ENCODE measurements at regions not wholly inside any gene's neighbourhood (a gene's known extent, or its start where the extent isn't known, plus 50 kb on each side); places are given as distances from the start of the nearest gene placed in this dataset.

DNA sequence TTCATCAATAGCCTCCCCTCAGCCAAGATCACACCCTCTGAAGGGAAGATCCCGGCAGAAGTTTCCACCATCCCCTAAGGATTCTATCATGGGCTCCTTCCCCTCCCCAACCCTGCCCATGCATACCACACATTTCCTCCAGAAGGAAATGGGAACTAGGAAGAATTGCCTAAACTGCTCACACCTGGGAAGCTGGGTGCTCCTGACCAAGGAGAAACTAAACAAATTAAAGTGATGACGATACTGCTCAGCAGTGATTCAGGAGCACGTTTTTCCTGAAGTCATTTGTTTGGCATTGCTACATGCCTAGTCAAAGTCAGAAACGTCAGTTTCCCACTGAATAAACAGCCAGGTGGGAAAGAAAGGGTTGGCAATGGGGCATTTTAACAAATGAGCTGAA is 136.1 kb upstream of the CDYL start:
- H3K4me3 ChIP-seq = no peak overlapping the region
- TF ChIP-seq, protein P1, sequence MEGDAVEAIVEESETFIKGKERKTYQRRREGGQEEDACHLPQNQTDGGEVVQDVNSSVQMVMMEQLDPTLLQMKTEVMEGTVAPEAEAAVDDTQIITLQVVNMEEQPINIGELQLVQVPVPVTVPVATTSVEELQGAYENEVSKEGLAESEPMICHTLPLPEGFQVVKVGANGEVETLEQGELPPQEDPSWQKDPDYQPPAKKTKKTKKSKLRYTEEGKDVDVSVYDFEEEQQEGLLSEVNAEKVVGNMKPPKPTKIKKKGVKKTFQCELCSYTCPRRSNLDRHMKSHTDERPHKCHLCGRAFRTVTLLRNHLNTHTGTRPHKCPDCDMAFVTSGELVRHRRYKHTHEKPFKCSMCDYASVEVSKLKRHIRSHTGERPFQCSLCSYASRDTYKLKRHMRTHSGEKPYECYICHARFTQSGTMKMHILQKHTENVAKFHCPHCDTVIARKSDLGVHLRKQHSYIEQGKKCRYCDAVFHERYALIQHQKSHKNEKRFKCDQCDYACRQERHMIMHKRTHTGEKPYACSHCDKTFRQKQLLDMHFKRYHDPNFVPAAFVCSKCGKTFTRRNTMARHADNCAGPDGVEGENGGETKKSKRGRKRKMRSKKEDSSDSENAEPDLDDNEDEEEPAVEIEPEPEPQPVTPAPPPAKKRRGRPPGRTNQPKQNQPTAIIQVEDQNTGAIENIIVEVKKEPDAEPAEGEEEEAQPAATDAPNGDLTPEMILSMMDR (IDR thresholded peaks at IDR 0.05) = no peak
- DNase-seq = no peak
- no peaks in the 10 kb centered on the region for H3K9me3 ChIP-seq
- H3K27ac ChIP-seq = no peak overlapping the region
- H3K27me3 ChIP-seq (ENCODE audit: low read depth) = no peaks in the 10 kb centered on the region
- no peaks in the 10 kb centered on the region for H3K4me1 ChIP-seq
- intact Hi-C loops (cut with DNase I) = no loop called here
- H3K36me3 ChIP-seq = no peaks in the 10 kb centered on the region
- ATAC-seq = no peak

DNA sequence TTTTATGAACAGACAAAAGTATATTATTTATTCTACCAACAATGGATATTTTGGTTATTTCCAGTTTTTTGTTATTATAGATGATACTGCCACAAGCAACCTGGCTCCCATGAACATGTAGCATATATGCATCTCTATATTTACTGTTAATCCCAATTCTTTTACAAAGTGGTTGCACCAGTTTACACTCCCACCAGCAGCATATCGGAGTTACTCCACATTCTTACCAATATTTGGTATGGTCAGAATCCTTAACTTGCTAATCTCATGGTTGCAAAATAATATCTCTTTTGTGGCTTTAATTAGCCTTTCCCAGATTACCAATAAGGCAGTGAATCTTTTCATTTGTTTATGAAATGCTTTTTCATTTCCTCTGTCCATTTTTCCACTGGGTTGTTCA is 137.6 kb upstream of the CDYL start:
- ATAC-seq (no peak), DNase-seq (no peak)
- no peaks in the 10 kb centered on the region for H3K36me3 ChIP-seq
- intact Hi-C loops (cut with DNase I) = no loop called here
- H3K9me3 ChIP-seq = no peaks in the 10 kb centered on the region
- no peaks in the 10 kb centered on the region for H3K27me3 ChIP-seq (ENCODE audit: low read depth)
- no peak overlapping the region for H3K4me3 ChIP-seq
- TF ChIP-seq, protein P1 (IDR thresholded peaks at IDR 0.05) = no peak
- H3K27ac ChIP-seq = no peak overlapping the region
- H3K4me1 ChIP-seq = no peaks in the 10 kb centered on the region

DNA sequence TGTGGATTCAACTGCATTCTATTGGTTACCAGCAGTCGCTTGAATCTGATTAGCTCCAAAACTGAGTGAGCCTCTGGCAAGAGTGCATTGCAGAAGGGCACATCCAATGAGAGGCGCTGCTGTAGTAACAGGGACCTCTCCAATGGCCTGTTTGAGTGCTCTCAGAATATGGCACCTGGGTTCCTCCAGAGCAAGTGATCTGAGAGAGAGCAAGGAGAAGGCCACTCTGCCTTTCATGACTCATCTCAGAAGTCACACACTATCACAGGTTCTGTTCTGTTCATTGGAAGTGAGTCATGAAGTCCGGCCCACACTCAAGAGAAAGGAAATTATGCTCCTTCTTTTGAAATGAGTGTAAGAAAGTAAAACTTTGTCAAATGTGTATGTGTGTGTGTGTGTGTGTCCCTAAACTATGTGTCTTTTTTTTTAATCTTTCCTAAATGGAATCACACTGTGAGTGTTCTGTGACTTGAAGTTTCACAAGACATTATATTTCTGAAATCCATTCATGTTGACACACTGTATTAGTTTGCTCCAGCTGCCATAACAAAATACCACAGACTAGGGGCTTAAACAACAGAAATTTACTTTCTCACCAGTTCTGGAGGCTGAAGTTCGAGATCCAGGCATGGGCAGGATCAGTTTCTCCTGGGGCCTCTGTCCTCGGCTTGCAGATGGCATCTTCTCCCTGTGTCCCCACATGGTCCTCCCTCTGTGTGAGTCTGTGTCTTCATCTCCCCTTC is 138.3 kb upstream of the CDYL start:
- H3K27ac ChIP-seq = no peak overlapping the region
- H3K9me3 ChIP-seq = no peaks in the 10 kb centered on the region
- H3K27me3 ChIP-seq (ENCODE audit: low read depth) = no peaks in the 10 kb centered on the region
- H3K36me3 ChIP-seq = no peaks in the 10 kb centered on the region
- no peak overlapping the region for H3K4me3 ChIP-seq
- ATAC-seq (no peak), DNase-seq (no peak)
- TF ChIP-seq, protein P1 (IDR thresholded peaks at IDR 0.05) = no peak
- intact Hi-C loops (cut with DNase I) = no loop called here
- H3K4me1 ChIP-seq = no peaks in the 10 kb centered on the region

DNA sequence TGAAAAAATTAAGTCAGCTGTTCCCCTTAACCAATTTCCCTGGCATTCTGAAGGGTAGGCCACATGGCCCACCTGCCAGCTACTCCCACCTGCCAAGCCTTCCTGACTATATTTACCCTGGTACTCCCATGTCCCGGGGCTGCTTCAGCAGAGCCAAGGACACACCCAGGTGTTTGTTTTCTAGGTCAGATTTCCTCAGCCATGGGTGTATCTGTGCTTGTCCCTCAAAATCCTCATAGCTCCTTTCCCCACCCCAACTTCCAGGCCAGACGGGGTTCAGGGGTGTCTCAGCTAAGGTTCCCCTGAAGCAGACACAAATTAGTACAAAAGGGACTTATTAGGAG is 139.4 kb upstream of the CDYL start:
- H3K4me1 ChIP-seq = no peaks in the 10 kb centered on the region
- no peak overlapping the region for H3K4me3 ChIP-seq
- H3K9me3 ChIP-seq = no peaks in the 10 kb centered on the region
- no peak overlapping the region for H3K27ac ChIP-seq
- intact Hi-C loops (cut with DNase I) = no loop called here
- no peaks in the 10 kb centered on the region for H3K36me3 ChIP-seq
- no peak for ATAC-seq
- DNase-seq = no peak
- H3K27me3 ChIP-seq (ENCODE audit: low read depth) = no peaks in the 10 kb centered on the region
- TF ChIP-seq, protein P1 (IDR thresholded peaks at IDR 0.05) = no peak

DNA sequence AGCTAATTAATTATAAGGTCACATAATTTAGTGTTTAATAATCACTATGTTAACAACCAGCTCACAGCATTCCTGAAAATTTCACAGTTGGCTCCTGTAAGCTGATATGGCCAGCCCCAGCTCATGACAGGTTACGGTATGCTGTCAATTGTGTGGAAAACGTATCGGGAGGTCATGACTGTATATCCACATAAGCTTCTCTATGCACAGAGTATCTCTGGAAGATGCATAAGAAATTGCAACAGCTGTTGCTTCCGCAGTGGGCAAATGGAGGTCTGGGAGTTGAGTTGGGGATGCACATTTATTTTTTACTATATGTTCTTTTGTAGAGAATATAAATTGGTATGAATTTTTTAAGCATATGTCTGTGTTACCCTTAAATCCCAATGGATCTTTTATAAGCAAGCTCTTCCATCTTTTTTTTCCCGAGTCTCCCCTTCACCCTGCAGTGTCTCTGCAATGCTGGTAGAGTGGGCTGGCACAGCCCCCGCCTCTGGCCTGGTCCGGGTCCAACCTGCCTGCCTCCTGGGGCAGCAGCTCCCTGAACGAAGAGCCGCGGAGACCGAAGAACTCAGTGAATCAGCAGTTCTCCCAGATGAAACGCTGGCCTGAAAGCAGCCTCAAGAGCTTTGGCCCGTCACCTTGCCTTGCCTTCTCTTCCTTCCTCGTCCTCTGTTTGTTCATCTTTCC is 139.9 kb upstream of the CDYL start:
- DNase-seq (no peak), ATAC-seq (no peak)
- Histone ChIP-seq H3K4me3 (no peak overlapping the region), H3K27me3 (ENCODE audit: low read depth) (no peaks in the 10 kb centered on the region), H3K27ac (no peak overlapping the region), H3K4me1 (no peaks in the 10 kb centered on the region), H3K36me3 (no peaks in the 10 kb centered on the region), H3K9me3 (no peaks in the 10 kb centered on the region)
- TF ChIP-seq, protein P1 (IDR thresholded peaks at IDR 0.05) = no peak
- intact Hi-C loops (cut with DNase I) = no loop called here
